ENCODE measurements at regions not wholly inside any gene's neighbourhood (a gene's known extent, or its start where the extent isn't known, plus 50 kb on each side); places are given as distances from the start of the nearest gene placed in this dataset.

GRCh38 chr3:66715806-66716205 is 215.0 kb upstream of the LRIG1 start:
- WGBS, 4 donors, result 53 to 79% (median 68%) methylated on average over 2 of the region's 2 CpGs
- Histone ChIP-seq H3K36me3 (replicated peaks in 1 of 2) (no peaks in the 10 kb centered on the region), H3K27me3 (no peaks in the 10 kb centered on the region), H3K27ac (no peak overlapping the region), H3K9me3 (replicated peaks in 1 of 3) (no peaks in the 10 kb centered on the region), H3K4me3 (no peak overlapping the region), H3K4me1 (replicated peaks in 1 of 2) (no peaks in the 10 kb centered on the region)
- intact Hi-C loops (cut with DNase I), result no loop called here
- DNase-seq, result no peak
- TF ChIP-seq POLR2A (IDR thresholded peaks at IDR 0.05), result no peak
- TF ChIP-seq, protein P1, sequence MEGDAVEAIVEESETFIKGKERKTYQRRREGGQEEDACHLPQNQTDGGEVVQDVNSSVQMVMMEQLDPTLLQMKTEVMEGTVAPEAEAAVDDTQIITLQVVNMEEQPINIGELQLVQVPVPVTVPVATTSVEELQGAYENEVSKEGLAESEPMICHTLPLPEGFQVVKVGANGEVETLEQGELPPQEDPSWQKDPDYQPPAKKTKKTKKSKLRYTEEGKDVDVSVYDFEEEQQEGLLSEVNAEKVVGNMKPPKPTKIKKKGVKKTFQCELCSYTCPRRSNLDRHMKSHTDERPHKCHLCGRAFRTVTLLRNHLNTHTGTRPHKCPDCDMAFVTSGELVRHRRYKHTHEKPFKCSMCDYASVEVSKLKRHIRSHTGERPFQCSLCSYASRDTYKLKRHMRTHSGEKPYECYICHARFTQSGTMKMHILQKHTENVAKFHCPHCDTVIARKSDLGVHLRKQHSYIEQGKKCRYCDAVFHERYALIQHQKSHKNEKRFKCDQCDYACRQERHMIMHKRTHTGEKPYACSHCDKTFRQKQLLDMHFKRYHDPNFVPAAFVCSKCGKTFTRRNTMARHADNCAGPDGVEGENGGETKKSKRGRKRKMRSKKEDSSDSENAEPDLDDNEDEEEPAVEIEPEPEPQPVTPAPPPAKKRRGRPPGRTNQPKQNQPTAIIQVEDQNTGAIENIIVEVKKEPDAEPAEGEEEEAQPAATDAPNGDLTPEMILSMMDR (IDR thresholded peaks at IDR 0.05), result no peak

GRCh38 chr3:66717806-66718205 is 217.0 kb upstream of the LRIG1 start:
- no peak for DNase-seq
- Histone ChIP-seq H3K4me3 (no peak overlapping the region), H3K4me1 (replicated peaks in 1 of 2) (no peaks in the 10 kb centered on the region), H3K27me3 (no peaks in the 10 kb centered on the region), H3K9me3 (replicated peaks in 1 of 3) (no peaks in the 10 kb centered on the region), H3K27ac (no peak overlapping the region), H3K36me3 (replicated peaks in 1 of 2) (no peaks in the 10 kb centered on the region)
- intact Hi-C loops (cut with DNase I), result no loop called here
- TF ChIP-seq, protein P1 (IDR thresholded peaks at IDR 0.05), result no peak
- TF ChIP-seq POLR2A (IDR thresholded peaks at IDR 0.05), result no peak
- 86 to 89% (median 88%) methylated on average over 7 of the region's 7 CpGs for WGBS, 4 donors

GRCh38 chr3:66719796-66720356 is 219.1 kb upstream of the LRIG1 start:
- no peaks in the 10 kb centered on the region for H3K9me3 ChIP-seq (replicated peaks in 1 of 3)
- H3K27me3 ChIP-seq, result no peaks in the 10 kb centered on the region
- DNase-seq, result no peak
- no peaks in the 10 kb centered on the region for H3K36me3 ChIP-seq (replicated peaks in 1 of 2)
- H3K27ac ChIP-seq, result no peak overlapping the region
- WGBS, 4 donors, result 69 to 92% (median 81%) methylated on average over 6 of the region's 6 CpGs
- no peak overlapping the region for H3K4me3 ChIP-seq
- TF ChIP-seq, protein P1 (IDR thresholded peaks at IDR 0.05), result no peak
- TF ChIP-seq POLR2A (IDR thresholded peaks at IDR 0.05), result no peak
- intact Hi-C loops (cut with DNase I), result no loop called here
- no peaks in the 10 kb centered on the region for H3K4me1 ChIP-seq (replicated peaks in 1 of 2)

DNA sequence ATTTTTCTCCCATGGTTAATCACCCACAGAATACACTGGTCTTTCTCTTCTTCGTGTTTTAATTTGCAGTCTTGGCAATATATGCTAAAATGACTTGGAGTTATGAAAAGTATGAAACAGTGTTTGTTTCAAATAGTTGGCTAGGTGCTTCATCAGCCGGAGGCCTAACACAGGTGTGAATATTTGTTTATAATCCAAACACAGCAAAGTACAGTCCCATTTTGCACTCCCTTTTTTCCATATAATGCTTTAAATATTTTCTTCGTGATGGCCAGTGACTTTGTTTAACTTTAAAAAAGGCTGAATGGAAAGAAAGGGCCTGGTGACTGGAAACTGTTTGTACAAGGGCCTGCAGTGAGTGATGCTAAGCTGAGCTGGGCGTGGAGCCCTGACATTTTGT is 219.7 kb upstream of the LRIG1 start:
- no peak for DNase-seq
- Histone ChIP-seq H3K27me3 (no peaks in the 10 kb centered on the region), H3K27ac (no peak overlapping the region), H3K4me1 (replicated peaks in 1 of 2) (no peaks in the 10 kb centered on the region), H3K4me3 (no peak overlapping the region), H3K36me3 (replicated peaks in 1 of 2) (no peaks in the 10 kb centered on the region), H3K9me3 (replicated peaks in 1 of 3) (no peaks in the 10 kb centered on the region)
- intact Hi-C loops (cut with DNase I), result no loop called here
- 79 to 84% (median 81%) methylated on average over 4 of the region's 4 CpGs for WGBS, 4 donors
- TF ChIP-seq, protein P1 (IDR thresholded peaks at IDR 0.05), result no peak

All from adrenal gland (tissue), 9 donors.